Adrenal gland (tissue), 5 donors: ENCODE measurements at regions not wholly inside any gene's neighbourhood (a gene's known extent, or its start where the extent isn't known, plus 50 kb on each side); places are given as distances from the start of the nearest gene placed in this dataset.

Source experiments
- CTCF ChIP-seq, 6 experiments: fragments of 450-650 bp in 4 of 6; fragments of 200-600 bp in 2 of 6; sonication (generic) in 1 of 6; IDR thresholded peaks; 1 replicate in 5 of 6; 2 replicates in 1 of 6; pipeline versions ENCODE4 v1.5.1 to v1.8.0; 2016 to 2021; ENCODE audit warnings: antibody characterized with exemption in 6 of 6, mild to moderate bottlenecking in 2 of 6, moderate library complexity in 1 of 6
- POLR2A ChIP-seq, 2 donors: fragments of 450-650 bp; IDR thresholded peaks; one replicate each; pipeline ENCODE4 v1.6.1; 2017; ENCODE audit warnings: antibody characterized with exemption in 2 of 2, mild to moderate bottlenecking in 2 of 2, moderate library complexity in 1 of 2
- donor health status: DM: no; HTN: no; CAD: no.

GRCh38 chr6:6900569-6901204 lies 207.1 kb upstream of the RREB1 start:
- TF ChIP-seq CTCF (IDR thresholded peaks at IDR 0.05) (no peak), POLR2A (IDR thresholded peaks at IDR 0.05) (no peak)
